Activated CD8-positive, alpha-beta T cell treated with anti-CD3 and anti-CD28 coated beads for 36 hours (primary cell): ENCODE measurements at regions not wholly inside any gene's neighbourhood (a gene's known extent, or its start where the extent isn't known, plus 50 kb on each side); places are given as distances from the start of the nearest gene placed in this dataset.

Experiments
- ATAC-seq: fragments of 200-7000 bp; cut with Tn5 transposase; one replicate; pipeline ENCODE4 v1.10.0; 2021; ENCODE audit warnings: mild to moderate bottlenecking, moderate library complexity
- CTCF ChIA-PET: fragments of 350-600 bp; sonication (Branson Sonifier 250); formaldehyde crosslinking; loops from one replicate; lab custom pipeline; 2021; ENCODE audit warnings: antibody characterized with exemption; lab: Charles Lee
- POLR2A ChIA-PET: fragments of 350-600 bp; sonication (Branson Sonifier 250); formaldehyde crosslinking; loops from one replicate; lab custom pipeline; 2021; ENCODE audit warnings: antibody characterized with exemption; lab: Charles Lee
- DNase-seq: peaks from one replicate; pipeline ENCODE4 v3.0.0-alpha.2; 2020
- H3K27ac Mint-ChIP-seq: one replicate; pipeline ENCODE4 v1.8.0; 2021; ENCODE audit warnings: mild to moderate bottlenecking, mixed read lengths
- H3K27me3 Mint-ChIP-seq: one replicate; pipeline ENCODE4 v1.8.0; 2021; ENCODE audit warnings: mixed read lengths
- H3K36me3 Mint-ChIP-seq: one replicate; pipeline ENCODE4 v1.8.0; 2021; ENCODE audit warnings: low read depth, mixed read lengths
- H3K4me1 Mint-ChIP-seq: one replicate; pipeline ENCODE4 v1.8.0; 2021; ENCODE audit warnings: low read depth, mixed read lengths
- H3K4me3 Mint-ChIP-seq: one replicate; pipeline ENCODE4 v1.8.0; 2021; ENCODE audit warnings: mild to moderate bottlenecking, moderate library complexity, mixed read lengths
- H3K9me3 Mint-ChIP-seq: one replicate; pipeline ENCODE4 v1.8.0; 2021; ENCODE audit warnings: mixed read lengths
- CTCF ChIP-seq: fragments of 200-600 bp; IDR thresholded peaks from one replicate; pipeline ENCODE4 v1.8.0; 2022; ENCODE audit warnings: antibody characterized with exemption, mild to moderate bottlenecking
- intact Hi-C: fragments of 100-400 bp; cut with micrococcal nuclease; formaldehyde crosslinking; loops from one replicate; pipeline ENCODE4 v1.10.0; 2022

- H3K36me3 Mint-ChIP-seq = no peaks in the 10 kb centered on the region
- no peaks in the 10 kb centered on the region for H3K4me1 Mint-ChIP-seq
- DNase-seq (no peak), ATAC-seq (no peak)
- POLR2A ChIA-PET = no interaction called here
- H3K27ac Mint-ChIP-seq = no peak overlapping the region
- H3K4me3 Mint-ChIP-seq = no peak overlapping the region
- CTCF ChIA-PET = no interaction called here
- peaks cover 3% of the 10 kb centered on the region for H3K9me3 Mint-ChIP-seq
- H3K27me3 Mint-ChIP-seq = peaks cover 17% of the 10 kb centered on the region
- TF ChIP-seq CTCF = no peak
- intact Hi-C loops = no loop called here
Measured at GRCh38 chr11:131248588-131248987, 121.8 kb upstream of the NTM start.

GRCh38 chr11:131253142-131253655 lies 117.2 kb upstream of the NTM start:
- Mint-ChIP-seq H3K27me3 (peaks cover 11% of the 10 kb centered on the region), H3K27ac (no peak overlapping the region), H3K9me3 (no peaks in the 10 kb centered on the region), H3K4me3 (no peak overlapping the region), H3K36me3 (no peaks in the 10 kb centered on the region), H3K4me1 (no peaks in the 10 kb centered on the region)
- no peak for ATAC-seq
- intact Hi-C loops = no loop called here
- CTCF ChIA-PET = no interaction called here
- TF ChIP-seq CTCF = no peak
- POLR2A ChIA-PET = no interaction called here
- DNase-seq = no peak

- Mint-ChIP-seq H3K9me3 (no peaks in the 10 kb centered on the region), H3K4me1 (no peaks in the 10 kb centered on the region), H3K36me3 (no peaks in the 10 kb centered on the region), H3K4me3 (no peak overlapping the region), H3K27me3 (peaks cover 11% of the 10 kb centered on the region), H3K27ac (no peak overlapping the region)
- no peak for TF ChIP-seq CTCF
- CTCF ChIA-PET = no interaction called here
- no peak for DNase-seq
- intact Hi-C loops = no loop called here
- POLR2A ChIA-PET = no interaction called here
- ATAC-seq = no peak
Measured at GRCh38 chr11:131253656-131254151, 116.7 kb upstream of the NTM start.

GRCh38 chr11:131254254-131254653 lies 116.2 kb upstream of the NTM start:
- intact Hi-C loops = no loop called here
- Mint-ChIP-seq H3K4me1 (no peaks in the 10 kb centered on the region), H3K36me3 (no peaks in the 10 kb centered on the region), H3K9me3 (no peaks in the 10 kb centered on the region), H3K27ac (no peak overlapping the region), H3K27me3 (peaks cover 8% of the 10 kb centered on the region), H3K4me3 (no peak overlapping the region)
- POLR2A ChIA-PET = no interaction called here
- no peak for ATAC-seq
- no peak for TF ChIP-seq CTCF
- CTCF ChIA-PET = no interaction called here
- no peak for DNase-seq

- no peak overlapping the region for H3K27ac Mint-ChIP-seq
- TF ChIP-seq CTCF = no peak
- no peaks in the 10 kb centered on the region for H3K36me3 Mint-ChIP-seq
- intact Hi-C loops = no loop called here
- DNase-seq = no peak
- ChIA-PET POLR2A (no interaction called here), CTCF (no interaction called here)
- ATAC-seq = no peak
- H3K27me3 Mint-ChIP-seq = no peaks in the 10 kb centered on the region
- no peaks in the 10 kb centered on the region for H3K4me1 Mint-ChIP-seq
- H3K4me3 Mint-ChIP-seq = no peak overlapping the region
- H3K9me3 Mint-ChIP-seq = peaks cover 2% of the 10 kb centered on the region
Measured at GRCh38 chr11:131274233-131274632, 96.2 kb upstream of the NTM start.
